B cell (primary cell): ENCODE measurements at regions not wholly inside any gene's neighbourhood (a gene's known extent, or its start where the extent isn't known, plus 50 kb on each side); places are given as distances from the start of the nearest gene placed in this dataset.

Experiments used
- ATAC-seq: fragments of 200-7000 bp; cut with Tn5 transposase; one replicate; pipeline ENCODE4 v1.10.0; 2021; ENCODE audit warnings: low read depth, mild to moderate bottlenecking, moderate number of reproducible peaks, moderate library complexity
- CTCF ChIA-PET: fragments of 350-600 bp; sonication (Branson Sonifier 250); formaldehyde crosslinking; loops from one replicate; lab custom pipeline; 2021; ENCODE audit warnings: antibody characterized with exemption, inconsistent platforms; lab: Charles Lee
- POLR2A ChIA-PET: fragments of 350-600 bp; sonication (Branson Sonifier 250); formaldehyde crosslinking; loops from one replicate; lab custom pipeline; 2021; ENCODE audit warnings: antibody characterized with exemption; lab: Charles Lee
- DNase-seq: peaks from one replicate; pipeline ENCODE4 v3.0.0; 2013
- H2AFZ ChIP-seq: 2 replicates; pipeline ENCODE4 v1.6.1; 2012; ENCODE audit warnings: mild to moderate bottlenecking, low read depth, low read length; ENCODE audit not compliant: insufficient read depth, poor library complexity, severe bottlenecking
- H3K27ac ChIP-seq, 2 donors: 1 replicate in 1 of 2; 2 replicates in 1 of 2; pipeline ENCODE4 v1.5.1; 2012 to 2013; ENCODE audit warnings: low read length in 2 of 2, mild to moderate bottlenecking in 2 of 2, moderate library complexity in 1 of 2
- H3K27me3 ChIP-seq, 4 experiments: fragments of 200-600 bp in 1 of 4; sonication (generic) in 1 of 4; replicated peaks in 1 of 4; 1 replicate in 2 of 4; 2 replicates in 2 of 4; pipeline versions ENCODE4 v1.6.1 to v1.7.0; 2013 to 2016; ENCODE audit warnings: low read length in 3 of 4, mild to moderate bottlenecking in 2 of 4, mixed read lengths in 1 of 4, moderate library complexity in 1 of 4; ENCODE audit not compliant: insufficient read depth in 4 of 4, control insufficient read depth in 3 of 4; ENCODE audit errors: control extremely low read depth in 1 of 4
- H3K36me3 ChIP-seq, 2 experiments: replicated peaks in 1 of 2; 1 replicate in 1 of 2; 2 replicates in 1 of 2; pipeline versions ENCODE4 v1.6.1 to v1.7.1; 2013; ENCODE audit warnings: low read length in 1 of 2; ENCODE audit not compliant: insufficient read depth in 2 of 2, control insufficient read depth in 1 of 2; ENCODE audit errors: control extremely low read depth in 1 of 2, extremely low read depth in 1 of 2
- H3K4me1 ChIP-seq, 2 donors: fragments of 200-600 bp in 1 of 2; sonication (generic) in 1 of 2; 1 replicate in 1 of 2; 2 replicates in 1 of 2; pipeline versions ENCODE4 v1.5.1 to v1.6.1; 2013 to 2017; ENCODE audit warnings: low read length in 2 of 2; ENCODE audit not compliant: control insufficient read depth in 2 of 2, insufficient read depth in 2 of 2
- H3K4me2 ChIP-seq: replicated peaks from 2 replicates; pipeline ENCODE3; 2012; ENCODE audit warnings: mild to moderate bottlenecking, low read depth, low read length; ENCODE audit not compliant: poor library complexity, severe bottlenecking
- H3K4me3 ChIP-seq, 5 experiments: fragments of 200-600 bp in 1 of 5; sonication (generic) in 1 of 5; 1 replicate in 3 of 5; 2 replicates in 2 of 5; pipeline versions ENCODE4 v1.5.1 to v1.7.0; 2011 to 2016; ENCODE audit warnings: low read length in 4 of 5, mild to moderate bottlenecking in 4 of 5, low read depth in 2 of 5, control low read depth in 1 of 5, moderate library complexity in 1 of 5; ENCODE audit not compliant: insufficient read depth in 1 of 5; ENCODE audit errors: control extremely low read depth in 1 of 5, extremely low read depth in 1 of 5
- H3K79me2 ChIP-seq: fragments of 200-600 bp; sonication (generic); one replicate; pipeline ENCODE4 v1.6.0; 2016; ENCODE audit warnings: low read length; ENCODE audit not compliant: control insufficient read depth, insufficient read depth
- H3K9ac ChIP-seq: fragments of 200-600 bp; sonication (generic); 2 replicates; pipeline ENCODE4 v1.6.1; 2017; ENCODE audit warnings: mild to moderate bottlenecking, low read length, moderate library complexity
- H3K9me3 ChIP-seq, 3 donors: one replicate each; pipeline versions ENCODE4 v1.6.1 to v1.7.1; 2013; ENCODE audit warnings: low read length in 2 of 3; ENCODE audit not compliant: control insufficient read depth in 2 of 3, insufficient read depth in 1 of 3; ENCODE audit errors: control extremely low read depth in 1 of 3
- H4K20me1 ChIP-seq: 2 replicates; pipeline ENCODE4 v1.6.0; 2012; ENCODE audit warnings: mild to moderate bottlenecking, low read length; ENCODE audit not compliant: insufficient read depth, control insufficient read depth, poor library complexity, severe bottlenecking
- H3K27ac Mint-ChIP-seq: one replicate; pipeline ENCODE4 v1.8.0; 2021; ENCODE audit warnings: mixed read lengths
- H3K27me3 Mint-ChIP-seq: one replicate; pipeline ENCODE4 v1.8.0; 2021; ENCODE audit warnings: mixed read lengths
- H3K4me1 Mint-ChIP-seq: one replicate; pipeline ENCODE4 v1.8.0; 2021; ENCODE audit warnings: mixed read lengths
- H3K4me3 Mint-ChIP-seq: one replicate; pipeline ENCODE4 v1.8.0; 2021; ENCODE audit warnings: mixed read lengths
- H3K9me3 Mint-ChIP-seq: one replicate; pipeline ENCODE4 v1.8.0; 2022; ENCODE audit warnings: mixed read lengths; ENCODE audit not compliant: insufficient read depth
- CTCF ChIP-seq: fragments of 200-600 bp; IDR thresholded peaks from one replicate; pipeline ENCODE4 v1.8.0; 2022; ENCODE audit warnings: antibody characterized with exemption, mild to moderate bottlenecking
- EZH2 ChIP-seq: IDR thresholded peaks from 2 replicates; pipeline ENCODE4 v1.6.1; 2012; ENCODE audit warnings: borderline replicate concordance, low read depth, mild to moderate bottlenecking, moderate library complexity, low read length; ENCODE audit not compliant: insufficient read depth, poor library complexity, severe bottlenecking
- WGBS: methylation state at CpG from one replicate; pipeline ENCODE4 v1.1.5; 2013; ENCODE audit warnings: missing lambda C conversion rate; ENCODE audit not compliant: insufficient coverage; 5-methylcytosine and 5-hydroxymethylcytosine counted together
- intact Hi-C: fragments of 100-400 bp; cut with micrococcal nuclease; formaldehyde crosslinking; loops from one replicate; pipeline ENCODE4 v1.10.0; 2022

GRCh38 chr12:115209230-115209629, 525.3 kb upstream of the TBX3 start:
- Mint-ChIP-seq H3K9me3 (no peaks in the 10 kb centered on the region), H3K4me3 (no peak overlapping the region), H3K27ac (no peak overlapping the region), H3K27me3 (no peaks in the 10 kb centered on the region), H3K4me1 (no peaks in the 10 kb centered on the region)
- TF ChIP-seq EZH2 (no peak), CTCF (no peak)
- no peaks in the 10 kb centered on the region for H3K79me2 ChIP-seq
- H3K4me2 ChIP-seq: no peak overlapping the region
- ATAC-seq: no peak
- no peaks in the 10 kb centered on the region for H3K36me3 ChIP-seq
- H3K27ac ChIP-seq: no peak overlapping the region
- DNase-seq: no peak
- 88% methylated on average over 8 of the region's 8 CpGs for WGBS
- H3K4me3 ChIP-seq: no peak overlapping the region
- no peak overlapping the region for H2AFZ ChIP-seq
- H3K4me1 ChIP-seq: no peaks in the 10 kb centered on the region
- intact Hi-C loops: no loop called here
- H3K9me3 ChIP-seq: peaks cover 0 to 6% (median 0%) of the 10 kb centered on the region in 3 donors
- no peaks in the 10 kb centered on the region for H4K20me1 ChIP-seq
- no peak overlapping the region for H3K9ac ChIP-seq
- no peaks in the 10 kb centered on the region for H3K27me3 ChIP-seq
- POLR2A ChIA-PET: no interaction called here
- CTCF ChIA-PET: no interaction called here

DNA sequence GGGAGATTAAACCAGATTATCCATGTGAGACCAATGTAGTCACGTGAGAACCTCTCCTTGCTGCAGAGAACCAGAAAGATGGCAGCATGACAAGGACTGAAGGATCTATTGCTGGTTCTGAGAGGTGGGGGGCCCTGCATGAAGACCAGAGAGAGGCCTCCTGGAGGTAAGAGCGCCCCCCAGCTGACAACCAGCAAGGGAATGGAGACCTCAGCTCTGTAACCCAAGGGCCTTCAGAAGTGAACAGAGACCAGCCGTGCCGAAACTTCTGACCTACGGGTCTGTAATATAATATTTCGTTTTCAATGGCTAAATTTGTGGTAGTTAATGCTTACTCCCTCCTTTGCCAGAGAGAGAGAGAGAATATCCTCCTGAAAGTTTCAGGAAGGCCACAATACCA, 524.1 kb upstream of the TBX3 start:
- Mint-ChIP-seq H3K9me3 (no peaks in the 10 kb centered on the region), H3K4me1 (no peaks in the 10 kb centered on the region), H3K4me3 (no peak overlapping the region), H3K27ac (no peak overlapping the region), H3K27me3 (no peaks in the 10 kb centered on the region)
- TF ChIP-seq EZH2 (no peak), CTCF (no peak)
- Histone ChIP-seq H3K27me3 (no peaks in the 10 kb centered on the region), H3K36me3 (no peaks in the 10 kb centered on the region), H3K4me2 (no peak overlapping the region), H3K4me1 (no peaks in the 10 kb centered on the region), H3K4me3 (no peak overlapping the region), H3K27ac (no peak overlapping the region), H2AFZ (no peak overlapping the region), H3K9ac (no peak overlapping the region), H3K79me2 (no peaks in the 10 kb centered on the region), H4K20me1 (no peaks in the 10 kb centered on the region), H3K9me3 (peaks cover 0 to 6% (median 0%) of the 10 kb centered on the region in 3 donors)
- intact Hi-C loops: no loop called here
- POLR2A ChIA-PET: no interaction called here
- DNase-seq: no peak
- CTCF ChIA-PET: no interaction called here
- 91% methylated on average over 4 of the region's 6 CpGs for WGBS
- ATAC-seq: no peak
